Fibroblast of gingiva (primary cell): ENCODE measurements at regions not wholly inside any gene's neighbourhood (a gene's known extent, or its start where the extent isn't known, plus 50 kb on each side); places are given as distances from the start of the nearest gene placed in this dataset.

Experiments
- DNase-seq: peaks from one replicate; pipeline ENCODE4 v3.0.0-alpha.2; 2011; ENCODE audit warnings: low read depth

DNA sequence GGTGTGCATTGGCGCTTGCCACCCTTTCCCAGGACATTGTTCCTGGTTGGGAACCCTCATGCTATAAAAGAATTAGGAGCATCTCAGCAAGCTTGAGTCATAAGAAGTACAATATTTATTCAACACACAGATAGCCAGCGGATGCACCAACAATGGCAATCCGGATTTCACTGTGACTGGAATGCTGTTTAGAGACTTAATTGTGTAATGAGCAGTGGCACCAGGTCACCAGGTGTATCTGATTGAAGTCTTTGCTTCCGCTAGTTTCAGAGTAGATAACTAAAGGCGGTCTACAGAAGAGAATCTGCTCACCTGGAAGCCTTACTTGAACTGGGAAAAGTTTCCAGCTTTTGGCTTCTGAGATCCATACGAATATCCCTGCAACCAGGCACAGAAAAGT lies 772.3 kb upstream of the GHITM start:
- DNase-seq = no peak

DNA sequence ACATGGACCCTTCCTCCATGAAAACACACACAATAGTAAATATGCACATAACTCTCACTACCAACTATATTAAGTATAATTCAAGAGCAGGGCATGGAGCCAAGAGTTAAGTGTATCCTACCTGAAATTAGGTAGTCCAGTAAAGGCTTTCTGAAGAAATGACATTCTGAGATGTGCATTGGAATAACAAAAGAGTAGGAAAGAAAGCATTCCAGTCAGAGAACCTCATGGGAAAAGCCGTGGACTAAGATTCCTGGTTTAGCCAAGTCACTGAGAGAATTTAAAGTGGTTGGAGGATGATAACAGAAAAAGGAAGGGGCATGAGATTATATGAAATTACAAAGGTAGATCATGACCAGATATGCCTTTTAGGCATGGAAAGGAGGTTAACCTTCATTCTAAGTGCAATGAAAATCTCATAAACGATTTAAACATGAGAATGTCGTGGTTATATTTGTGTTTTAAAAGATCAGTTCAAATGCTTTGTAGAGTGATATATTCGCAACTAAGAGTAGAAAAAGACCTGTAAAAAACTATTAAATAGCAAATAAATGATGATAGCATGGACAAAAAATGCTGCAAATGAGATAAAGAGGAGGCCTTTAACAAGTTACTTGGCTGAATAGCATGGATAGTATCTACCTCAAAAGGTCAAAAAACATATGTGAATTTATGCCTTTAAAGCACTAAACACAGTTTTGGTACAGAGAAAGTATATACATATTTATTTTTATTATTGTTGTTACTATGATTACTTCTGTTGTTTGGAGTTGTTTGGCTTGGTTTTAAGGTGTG lies 767.4 kb upstream of the GHITM start:
- no peak for DNase-seq

DNA sequence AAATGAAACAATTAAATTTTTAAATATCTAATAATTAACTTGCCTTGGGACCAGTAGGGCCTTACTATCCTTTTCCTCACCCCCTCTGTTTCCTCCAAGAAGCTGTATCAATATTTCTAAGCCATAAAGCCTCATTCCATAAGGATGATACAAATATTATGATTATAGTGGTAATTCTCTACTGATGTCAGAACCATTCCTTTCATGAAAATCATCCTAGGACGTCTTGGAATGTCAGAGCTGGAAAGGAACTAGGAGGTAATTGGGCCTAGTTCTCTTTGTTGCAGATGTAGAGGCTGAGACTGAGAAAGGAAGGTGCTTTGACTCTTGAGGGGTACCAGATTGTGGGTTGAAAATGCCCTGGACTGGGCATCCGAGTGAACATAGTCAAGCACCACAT lies 766.7 kb upstream of the GHITM start:
- DNase-seq = no peak

DNA sequence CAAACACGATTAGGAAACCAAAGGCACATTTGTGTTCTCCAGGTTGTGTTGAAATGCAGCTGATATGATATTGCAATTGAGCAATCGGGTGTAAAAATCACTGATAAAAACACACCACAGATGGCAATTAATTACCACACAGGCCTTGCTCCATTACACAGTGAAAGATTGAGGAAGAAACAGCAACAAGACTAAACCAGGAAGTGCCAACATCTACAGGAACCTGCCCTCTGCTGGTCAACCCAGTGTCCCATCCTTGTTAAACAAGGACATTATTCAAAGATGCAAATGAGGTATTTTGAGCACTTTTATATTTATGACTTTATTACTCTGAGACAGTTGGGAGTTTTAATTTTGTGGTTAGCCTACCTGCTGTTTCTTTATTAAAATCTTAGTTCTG lies 765.6 kb upstream of the GHITM start:
- DNase-seq = no peak

DNA sequence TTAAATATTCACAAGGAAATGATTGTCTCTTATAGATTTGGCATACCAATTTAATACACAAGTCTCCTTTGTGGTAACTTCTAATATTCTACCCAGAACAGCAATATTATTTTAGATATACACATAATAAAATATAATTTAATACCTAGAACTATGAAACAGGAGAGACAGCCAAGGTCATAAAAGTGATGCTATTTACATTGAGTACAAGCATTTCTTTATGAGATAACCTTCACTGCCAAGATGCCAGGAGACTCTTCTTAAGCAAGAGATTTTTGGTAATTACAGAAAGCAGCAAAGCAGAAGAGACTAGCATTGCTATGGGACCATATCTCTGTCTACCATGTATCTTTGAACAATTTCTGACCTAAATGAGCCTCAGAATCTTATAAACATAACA lies 764.6 kb upstream of the GHITM start:
- no peak for DNase-seq

DNA sequence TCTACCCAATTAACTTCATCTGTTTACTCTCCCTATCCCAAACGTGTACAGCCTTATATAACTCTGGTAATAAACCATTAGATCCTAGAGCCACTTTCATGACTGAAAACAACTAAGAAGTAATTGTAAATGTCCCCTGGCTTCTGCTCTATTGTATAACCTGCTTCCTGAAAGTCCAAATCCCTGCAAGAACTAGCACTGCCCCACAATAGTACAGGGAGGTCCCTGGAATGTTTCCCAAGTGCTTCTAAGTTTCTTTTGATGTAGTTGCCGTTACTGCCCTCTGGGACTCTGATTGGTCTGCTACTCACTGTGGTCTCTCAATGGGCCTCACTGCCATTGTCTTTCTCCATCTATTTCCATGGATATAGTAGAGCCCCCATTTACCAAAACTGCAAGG lies 764.0 kb upstream of the GHITM start:
- DNase-seq = no peak

DNA sequence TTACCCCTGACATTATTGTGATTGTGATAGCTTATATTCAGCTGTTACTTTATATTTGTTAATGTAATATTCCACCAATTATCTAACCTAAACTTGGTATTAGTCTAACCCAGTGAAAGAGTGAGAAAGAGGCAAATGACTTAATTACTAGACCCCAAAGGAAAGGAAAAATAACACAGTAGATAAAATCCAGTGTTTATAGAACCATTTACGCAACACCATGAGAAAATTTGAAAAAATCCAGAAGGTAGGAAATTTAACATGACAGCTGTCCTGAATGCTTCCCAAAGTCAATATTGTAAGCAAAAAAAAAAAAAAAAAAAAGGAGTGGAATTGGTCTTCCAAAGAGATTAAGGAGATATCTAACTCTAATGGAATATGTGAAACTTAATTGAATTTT lies 741.5 kb upstream of the GHITM start:
- DNase-seq = no peak

DNA sequence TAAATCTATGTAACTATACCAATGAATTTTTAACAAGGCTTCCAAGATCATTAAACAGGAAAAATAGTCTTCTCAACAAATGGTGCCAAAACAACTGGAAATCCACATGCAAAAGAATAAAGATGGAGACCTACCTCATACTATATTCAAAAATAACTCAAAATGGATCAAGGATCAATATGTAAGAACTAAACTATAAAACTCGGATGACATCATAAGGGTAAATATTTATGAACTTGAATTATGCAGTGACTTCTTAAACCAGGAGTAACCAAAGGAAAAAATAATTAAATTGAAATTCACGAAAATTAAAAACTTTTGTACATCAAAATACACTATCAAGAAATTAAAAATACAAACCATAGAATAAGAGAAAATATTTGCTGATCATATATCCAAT lies 728.7 kb upstream of the GHITM start:
- DNase-seq = no peak

DNA sequence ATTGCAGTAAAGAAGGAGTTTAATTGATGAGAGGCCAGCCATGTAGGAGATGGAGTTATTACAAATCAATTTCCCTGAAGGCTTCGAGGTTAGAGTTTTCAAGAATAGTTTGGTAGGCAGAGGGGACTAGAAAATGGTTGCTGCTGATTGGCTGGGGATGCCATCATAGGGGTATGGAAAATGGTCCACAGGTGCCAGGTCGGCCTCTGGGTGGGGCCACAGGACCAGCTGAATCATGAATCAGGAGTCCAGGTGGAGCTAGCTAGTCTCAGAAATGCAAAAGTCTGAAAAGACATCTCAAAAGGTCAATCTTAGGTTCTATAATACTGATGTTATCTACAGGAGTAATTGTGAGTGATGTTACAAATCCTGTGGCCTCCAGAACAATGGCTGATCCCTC lies 714.0 kb upstream of the GHITM start:
- DNase-seq = no peak

DNA sequence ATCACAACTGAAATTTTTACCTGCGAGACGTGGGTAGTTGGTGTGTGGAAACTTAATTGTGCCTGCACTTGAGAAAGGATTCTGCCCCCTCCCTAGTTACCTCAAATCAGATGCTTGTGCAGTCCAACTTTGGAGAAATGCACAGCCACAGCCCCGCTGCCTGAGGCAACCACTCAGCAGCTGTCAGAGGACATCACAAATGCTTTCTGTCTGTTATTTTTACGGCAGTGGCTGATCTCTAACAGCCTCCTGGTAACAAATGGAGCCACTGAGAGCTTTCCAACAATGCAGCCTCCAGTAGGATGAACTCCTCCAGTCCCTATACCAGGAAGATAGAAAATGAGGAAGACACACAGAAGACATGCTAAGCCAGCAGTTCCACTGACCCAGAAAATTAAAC lies 712.2 kb upstream of the GHITM start:
- DNase-seq = no peak

DNA sequence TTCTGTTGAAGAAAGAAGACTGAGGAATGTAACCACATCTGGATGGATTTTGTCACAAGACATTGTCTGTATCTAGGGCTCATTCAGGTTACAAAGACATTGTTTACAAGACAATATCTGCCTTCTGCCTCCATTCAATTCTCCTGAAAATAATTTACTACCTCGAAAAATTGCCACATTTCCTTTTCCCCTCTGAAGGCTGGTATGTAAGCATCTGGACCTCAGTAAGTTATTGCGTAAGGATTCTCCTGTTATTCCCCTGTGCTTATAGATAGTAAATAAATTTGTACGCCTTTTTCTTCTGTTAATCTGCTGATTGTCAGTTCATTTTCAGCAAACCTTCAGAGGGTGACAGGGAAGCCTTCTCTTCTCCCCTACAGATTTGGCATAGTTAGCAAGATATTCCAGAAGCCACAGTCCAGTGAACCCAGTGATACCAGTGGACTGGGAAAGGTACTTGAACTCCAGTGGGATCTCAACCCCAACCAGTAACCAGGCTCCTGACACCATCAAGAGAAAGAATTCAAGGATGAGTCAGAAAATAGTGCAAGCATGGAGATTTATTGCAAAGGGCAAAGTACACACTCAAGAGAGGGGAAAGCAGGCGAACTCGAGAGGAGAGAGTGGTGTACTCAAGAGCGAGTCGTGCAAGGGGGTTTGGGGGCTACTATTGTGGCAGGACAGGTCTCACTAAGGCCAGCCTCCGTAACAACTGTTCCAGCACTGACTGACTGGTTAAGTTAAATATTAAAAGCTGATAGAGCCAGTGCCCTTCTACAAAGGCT lies 706.9 kb upstream of the GHITM start:
- DNase-seq = no peak

DNA sequence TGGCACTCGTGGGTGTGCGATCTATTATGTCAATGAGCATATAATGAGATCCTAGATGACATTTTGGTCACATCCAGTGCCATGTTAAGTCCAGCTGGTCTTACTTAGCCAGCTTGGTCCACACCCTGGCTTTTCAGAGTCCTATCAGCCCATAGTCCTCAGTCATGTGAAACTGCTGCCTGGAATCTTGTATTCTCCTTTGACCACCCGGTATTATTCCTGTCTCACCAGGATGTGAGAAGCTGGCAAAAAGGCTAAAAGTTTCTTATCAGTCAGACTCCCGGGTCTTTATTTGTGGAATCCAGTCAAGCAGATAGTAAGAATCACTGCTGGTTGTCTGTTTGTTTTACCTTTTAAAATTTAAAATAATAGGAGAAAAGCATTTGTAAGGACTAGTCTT lies 705.6 kb upstream of the GHITM start:
- DNase-seq = no peak

DNA sequence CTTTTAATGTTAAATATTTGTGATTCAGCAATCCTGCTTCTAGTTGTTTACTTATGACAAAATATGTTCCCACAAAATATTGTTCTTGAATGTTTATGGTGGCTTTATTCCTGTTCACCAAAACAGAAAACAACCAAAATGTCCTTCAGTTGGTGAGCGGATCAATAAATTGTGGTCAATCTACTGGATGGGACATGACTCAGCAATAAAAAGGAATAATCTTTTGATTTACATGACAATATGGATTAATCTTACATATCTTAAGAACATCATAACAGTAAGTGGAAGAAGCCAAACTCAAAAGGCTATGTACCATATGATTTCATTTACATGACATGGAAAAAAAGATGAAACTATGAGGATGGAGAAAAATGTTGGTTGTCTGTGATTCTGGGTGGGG lies 691.3 kb upstream of the GHITM start:
- DNase-seq = no peak

DNA sequence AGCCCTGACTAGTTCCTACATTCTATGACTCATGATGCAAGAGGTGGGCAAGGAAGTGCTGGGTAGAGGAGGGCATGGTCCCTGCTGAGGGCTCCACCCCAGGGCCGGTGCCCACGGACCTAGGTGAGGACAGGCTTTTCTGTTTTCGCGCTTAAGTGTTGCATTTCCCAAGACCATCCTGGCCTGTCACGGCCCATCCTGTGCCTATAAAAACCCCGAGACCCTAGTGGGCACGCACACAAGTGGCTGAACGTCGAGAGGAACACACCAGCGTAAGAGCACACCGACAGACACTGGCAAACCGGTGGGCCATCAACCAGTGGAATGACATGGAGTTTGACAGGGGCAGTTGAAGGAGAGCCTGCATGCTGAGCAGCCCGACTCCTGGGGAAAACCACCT lies 680.7 kb upstream of the GHITM start:
- no peak for DNase-seq

DNA sequence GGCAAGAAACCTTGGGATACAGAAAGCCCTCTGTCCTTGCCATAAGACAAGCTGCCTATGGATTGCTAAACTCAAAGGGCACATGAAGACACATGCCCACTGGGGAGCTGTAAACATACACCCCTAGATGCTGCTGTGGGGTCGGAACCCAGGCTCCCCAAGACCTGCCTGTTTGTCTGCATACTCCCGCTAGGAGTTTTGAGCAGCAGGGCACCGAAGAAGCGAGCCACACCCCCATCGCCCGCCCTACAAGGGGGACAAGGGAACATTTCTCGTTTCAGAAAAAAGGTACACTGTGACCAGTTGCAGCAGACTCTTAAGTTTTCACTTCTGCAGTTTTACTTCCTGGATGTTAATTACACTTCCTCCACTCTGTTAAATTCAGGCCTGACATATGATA lies 680.2 kb upstream of the GHITM start:
- no peak for DNase-seq

DNA sequence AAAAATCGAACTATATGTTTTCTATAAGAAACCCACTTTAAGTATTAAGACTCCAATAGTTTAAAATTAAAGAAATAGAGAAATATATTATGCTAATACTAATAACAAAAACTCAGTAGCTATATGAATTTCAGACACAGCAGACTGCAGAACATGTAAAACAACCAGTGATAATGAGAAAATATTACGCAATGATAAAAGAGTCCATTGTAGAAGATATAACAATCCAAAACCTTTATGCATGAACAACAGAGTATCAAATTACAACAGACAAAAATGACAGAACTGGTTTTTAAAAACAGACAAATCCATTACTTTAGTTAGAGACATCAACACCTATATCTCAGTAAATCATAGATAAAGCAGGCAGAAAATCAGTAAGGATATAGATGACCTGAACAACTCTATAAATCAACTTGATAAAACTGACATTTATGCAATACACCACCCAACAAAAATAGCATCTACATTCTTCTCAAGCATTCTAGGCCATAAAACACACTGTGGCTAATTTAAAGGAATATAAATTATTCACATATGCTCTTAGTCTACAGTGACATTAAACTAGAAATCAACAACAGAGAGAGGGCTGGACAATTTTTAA lies 669.5 kb upstream of the GHITM start:
- no peak for DNase-seq

DNA sequence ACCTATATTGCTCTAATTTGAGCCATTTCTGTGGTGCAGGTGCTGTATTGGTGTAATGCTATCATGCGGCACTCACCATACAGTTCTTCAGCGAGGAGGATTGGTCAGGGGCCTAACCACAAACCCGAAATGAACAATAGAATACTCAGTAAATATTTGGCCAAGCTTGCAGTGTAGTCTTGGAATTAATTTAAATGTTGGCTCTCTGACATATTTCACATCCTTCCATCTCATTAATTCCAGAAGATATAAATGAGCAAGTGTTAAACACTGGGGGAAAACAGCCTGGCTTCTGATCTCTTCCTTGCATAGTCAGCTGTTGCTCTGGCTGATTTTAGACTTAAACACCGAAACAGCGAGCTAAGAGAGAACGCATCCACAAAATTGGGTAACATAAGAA lies 663.1 kb upstream of the GHITM start:
- DNase-seq = no peak

DNA sequence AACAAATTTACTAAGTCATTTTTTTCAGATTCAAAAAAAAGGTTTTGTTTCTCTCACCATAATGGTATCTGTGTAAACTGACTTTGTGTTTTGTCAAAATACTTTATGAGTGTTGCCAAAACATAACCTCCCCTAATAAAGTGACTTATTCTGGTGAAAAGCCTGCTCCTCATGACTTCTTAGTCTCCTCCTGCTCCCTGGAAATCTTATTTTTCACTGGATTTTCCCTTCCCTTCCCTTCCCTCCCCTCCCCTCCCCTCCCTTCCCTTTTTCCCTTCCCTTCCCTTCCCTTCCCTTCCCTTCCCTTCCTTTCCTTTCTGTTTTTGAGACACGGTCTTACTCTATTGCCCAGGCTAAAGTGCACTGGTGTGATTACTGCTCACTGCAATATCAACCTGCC lies 650.1 kb upstream of the GHITM start:
- no peak for DNase-seq

DNA sequence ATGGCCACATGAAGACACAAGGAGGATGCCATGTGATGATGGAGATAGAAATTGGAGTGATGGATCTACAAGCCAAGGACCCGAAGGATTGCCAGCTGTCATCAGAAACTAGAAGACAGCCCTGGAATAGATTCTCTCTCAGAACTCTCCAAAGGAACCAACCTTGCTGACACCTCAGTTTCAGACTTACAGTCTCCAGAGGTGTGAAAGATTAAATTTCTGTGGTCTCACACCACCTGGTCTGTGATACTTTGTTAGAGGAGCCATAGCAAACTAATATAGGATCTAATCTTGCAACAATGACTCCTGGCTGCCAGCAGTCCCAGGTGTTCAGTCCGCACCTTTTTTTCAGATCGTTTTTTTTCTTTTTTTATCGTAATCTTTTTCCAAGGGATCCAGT lies 647.3 kb upstream of the GHITM start:
- no peak for DNase-seq

DNA sequence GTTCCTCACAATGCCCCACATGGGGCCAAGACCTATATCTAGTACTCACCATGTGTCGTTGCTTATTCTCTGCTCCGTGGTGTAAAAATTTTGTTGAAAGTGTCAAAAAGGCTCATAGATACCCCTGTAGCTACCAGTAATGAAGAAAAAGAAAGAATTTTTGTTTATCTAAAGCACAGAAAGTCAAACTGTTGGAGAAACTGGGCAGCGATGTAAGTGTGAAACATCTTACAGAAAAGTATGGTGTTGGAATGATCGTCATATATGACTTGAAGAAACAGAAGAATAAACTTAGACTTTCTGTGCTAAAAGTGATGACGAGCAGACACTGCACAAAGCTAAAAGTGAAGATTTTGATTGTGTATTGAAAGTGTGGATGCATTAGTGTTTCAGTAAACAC lies 626.6 kb upstream of the GHITM start:
- DNase-seq = no peak

DNA sequence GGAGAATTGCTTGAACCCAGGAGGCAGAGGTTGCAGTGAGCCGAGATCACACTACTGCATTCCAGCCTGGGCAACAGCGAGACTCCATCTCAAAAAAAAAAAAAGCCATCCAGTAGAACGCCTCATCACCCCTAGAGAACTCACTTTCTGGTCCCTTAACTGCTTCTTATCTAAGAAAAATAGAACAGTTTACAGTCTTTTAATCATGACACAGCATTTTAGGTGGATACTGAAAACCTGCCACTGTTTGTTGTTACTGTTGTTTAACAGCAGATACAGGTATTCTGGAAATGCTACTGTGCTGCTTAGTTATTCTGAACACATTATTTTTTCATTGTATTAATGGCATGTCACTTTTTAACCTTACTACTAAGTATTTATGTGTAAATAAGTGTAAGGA lies 624.3 kb upstream of the GHITM start:
- DNase-seq = no peak

DNA sequence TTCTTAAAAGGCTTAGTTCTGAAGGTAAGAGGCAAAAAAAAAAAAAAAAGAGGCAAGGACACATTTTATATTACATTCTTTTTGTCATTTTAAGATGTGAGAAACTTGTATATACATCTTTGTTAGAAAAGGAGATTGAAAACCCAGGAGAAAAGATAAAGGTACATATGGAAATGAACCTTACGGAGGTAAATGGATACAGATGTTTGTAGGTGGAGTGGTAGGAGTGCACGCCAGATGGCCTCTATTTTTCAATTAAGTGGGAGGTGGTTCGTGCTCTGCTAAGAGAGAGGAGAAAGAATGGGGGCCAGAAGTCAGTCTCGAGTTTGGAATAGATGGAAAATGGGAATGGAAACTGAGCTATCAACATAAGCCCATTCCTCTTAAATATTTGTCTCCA lies 622.5 kb upstream of the GHITM start:
- no peak for DNase-seq

DNA sequence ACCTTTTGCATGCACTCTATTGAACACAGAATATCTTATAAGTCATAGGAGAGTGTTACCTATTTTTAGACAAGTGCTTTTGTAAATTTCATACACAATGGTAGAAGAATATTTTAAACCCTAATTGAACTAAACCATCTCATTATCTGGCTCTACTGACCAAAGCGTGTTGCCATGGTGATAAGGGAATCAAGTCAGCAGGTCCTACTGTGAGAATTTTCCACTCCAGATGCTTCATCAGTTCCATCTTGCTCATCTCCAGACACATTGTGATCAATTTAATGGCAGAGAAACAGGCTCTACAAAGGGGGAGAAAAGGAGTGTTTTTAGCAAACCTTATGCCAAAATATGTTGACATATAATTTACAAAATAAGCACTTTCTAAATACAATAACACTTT lies 621.9 kb upstream of the GHITM start:
- no peak for DNase-seq
